ENCODE measurements at regions not wholly inside any gene's neighbourhood (a gene's known extent, or its start where the extent isn't known, plus 50 kb on each side); places are given as distances from the start of the nearest gene placed in this dataset.
"Not testable (repeated sequence)": the region's sequence is repeated elsewhere in the genome, so short reads cannot be mapped to it uniquely, and the experiment has no call there.

DNA sequence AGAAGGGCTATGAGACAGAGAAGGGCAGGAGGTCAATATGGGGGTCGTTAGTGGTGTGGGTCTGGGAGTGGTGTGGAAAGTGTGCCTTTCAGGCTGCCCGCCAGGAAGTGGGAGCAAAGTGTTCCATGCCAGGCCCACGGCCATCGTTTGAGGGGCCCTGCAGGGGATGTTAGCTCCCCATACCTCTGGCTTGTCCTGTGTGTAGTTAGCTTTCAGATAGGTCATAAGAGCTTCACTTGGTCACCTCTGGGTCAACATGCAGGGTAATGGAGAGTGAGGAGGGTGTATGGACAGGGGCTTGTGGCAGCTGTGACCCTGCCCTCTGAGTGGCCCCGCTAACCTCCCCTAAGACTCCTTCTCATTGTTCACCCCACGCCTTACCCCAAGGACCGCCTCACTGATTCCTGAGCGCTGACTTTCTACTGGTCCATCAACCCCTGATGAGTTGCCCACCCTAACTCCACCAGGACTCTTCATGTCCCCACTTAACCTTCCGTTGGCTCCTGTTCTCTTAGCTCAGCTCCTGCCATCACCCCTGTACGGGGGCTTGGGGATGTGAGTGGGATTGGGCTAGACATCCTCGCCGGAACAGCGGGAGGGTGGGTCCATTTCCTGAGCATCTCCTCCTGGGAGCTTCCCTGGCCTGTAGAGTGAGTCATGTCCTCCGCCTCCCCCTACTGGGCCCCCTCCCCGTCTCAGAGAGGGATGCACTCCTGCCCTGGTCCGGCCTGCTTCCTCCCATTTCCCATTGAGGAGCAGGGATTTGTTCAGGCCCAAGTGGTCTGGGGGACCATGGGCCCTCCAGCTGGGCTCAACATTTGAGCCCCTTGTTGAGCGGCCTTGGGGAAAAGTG lies 125.7 kb downstream of the FGF18 start:
- H3K79me2 ChIP-seq (ENCODE audit: low read length), result no peaks in the 10 kb centered on the region
- H3K4me3 ChIP-seq (ENCODE audit: low read length), result no peak overlapping the region
- H3K27me3 ChIP-seq (ENCODE audit: low read length), result no peaks in the 10 kb centered on the region
- H3K36me3 ChIP-seq (ENCODE audit: insufficient read depth, low read length), result no peaks in the 10 kb centered on the region
- H3K9ac ChIP-seq (ENCODE audit: low read length), result no peak overlapping the region
- no peak overlapping the region for H2AFZ ChIP-seq (ENCODE audit: low read length)
- no peaks in the 10 kb centered on the region for H3K9me3 ChIP-seq (ENCODE audit: low read length)
- H3K4me2 ChIP-seq (ENCODE audit: low read depth, low read length, poor library complexity, severe bottlenecking), result no peak overlapping the region
- H3K9me2 ChIP-seq (replicated peaks; ENCODE audit: insufficient read depth, low read length), result no peaks in the 10 kb centered on the region
- no peak overlapping the region for H3K27ac ChIP-seq (ENCODE audit: low read length)
- H4K20me1 ChIP-seq (ENCODE audit: insufficient read depth, low read depth, low read length), result no peaks in the 10 kb centered on the region
- no peaks in the 10 kb centered on the region for H3K4me1 ChIP-seq (ENCODE audit: low read length)
- no peak for DNase-seq

- DNase-seq, result no peak
- Histone ChIP-seq H2AFZ (ENCODE audit: low read length) (no peak overlapping the region), H3K4me2 (ENCODE audit: low read depth, low read length, poor library complexity, severe bottlenecking) (no peak overlapping the region), H3K27ac (ENCODE audit: low read length) (no peak overlapping the region), H3K36me3 (ENCODE audit: insufficient read depth, low read length) (no peaks in the 10 kb centered on the region), H3K9me2 (replicated peaks; ENCODE audit: insufficient read depth, low read length) (no peaks in the 10 kb centered on the region), H3K4me1 (ENCODE audit: low read length) (no peaks in the 10 kb centered on the region), H3K9me3 (ENCODE audit: low read length) (no peaks in the 10 kb centered on the region), H3K4me3 (ENCODE audit: low read length) (no peak overlapping the region), H3K9ac (ENCODE audit: low read length) (no peak overlapping the region), H3K27me3 (ENCODE audit: low read length) (no peaks in the 10 kb centered on the region), H4K20me1 (ENCODE audit: insufficient read depth, low read depth, low read length) (no peaks in the 10 kb centered on the region), H3K79me2 (ENCODE audit: low read length) (no peaks in the 10 kb centered on the region)
These were observed 129.8 kb downstream of the FGF18 start for GRCh38 chr5:171549274-171549673.

GRCh38 chr5:171553817-171554216 lies 134.4 kb downstream of the FGF18 start:
- not testable (repeated sequence) for H3K9me2 ChIP-seq (replicated peaks; ENCODE audit: insufficient read depth, low read length); H3K27me3 ChIP-seq (ENCODE audit: low read length); H2AFZ ChIP-seq (ENCODE audit: low read length); H3K27ac ChIP-seq (ENCODE audit: low read length); H4K20me1 ChIP-seq (ENCODE audit: insufficient read depth, low read depth, low read length); H3K79me2 ChIP-seq (ENCODE audit: low read length); H3K36me3 ChIP-seq (ENCODE audit: insufficient read depth, low read length); H3K4me3 ChIP-seq (ENCODE audit: low read length); H3K9me3 ChIP-seq (ENCODE audit: low read length); DNase-seq; H3K4me2 ChIP-seq (ENCODE audit: low read depth, low read length, poor library complexity, severe bottlenecking); H3K4me1 ChIP-seq (ENCODE audit: low read length); H3K9ac ChIP-seq (ENCODE audit: low read length)

- no peaks in the 10 kb centered on the region for H3K4me1 ChIP-seq (ENCODE audit: low read length)
- no peaks in the 10 kb centered on the region for H3K9me2 ChIP-seq (replicated peaks; ENCODE audit: insufficient read depth, low read length)
- H3K9ac ChIP-seq (ENCODE audit: low read length), result no peak overlapping the region
- no peak overlapping the region for H3K4me3 ChIP-seq (ENCODE audit: low read length)
- no peaks in the 10 kb centered on the region for H3K36me3 ChIP-seq (ENCODE audit: insufficient read depth, low read length)
- H3K27me3 ChIP-seq (ENCODE audit: low read length), result no peaks in the 10 kb centered on the region
- no peak for DNase-seq
- no peak overlapping the region for H3K4me2 ChIP-seq (ENCODE audit: low read depth, low read length, poor library complexity, severe bottlenecking)
- H3K9me3 ChIP-seq (ENCODE audit: low read length), result no peaks in the 10 kb centered on the region
- H3K27ac ChIP-seq (ENCODE audit: low read length), result no peak overlapping the region
- H4K20me1 ChIP-seq (ENCODE audit: insufficient read depth, low read depth, low read length), result no peaks in the 10 kb centered on the region
- no peak overlapping the region for H2AFZ ChIP-seq (ENCODE audit: low read length)
- H3K79me2 ChIP-seq (ENCODE audit: low read length), result no peaks in the 10 kb centered on the region
These were observed 135.7 kb downstream of the FGF18 start for GRCh38 chr5:171555160-171555559.

GRCh38 chr5:171562822-171563221 lies 143.4 kb downstream of the FGF18 start:
- Histone ChIP-seq H3K4me1 (ENCODE audit: low read length) (no peaks in the 10 kb centered on the region), H3K27me3 (ENCODE audit: low read length) (no peaks in the 10 kb centered on the region), H3K27ac (ENCODE audit: low read length) (no peak overlapping the region), H3K9me2 (replicated peaks; ENCODE audit: insufficient read depth, low read length) (no peaks in the 10 kb centered on the region), H2AFZ (ENCODE audit: low read length) (no peak overlapping the region), H3K9me3 (ENCODE audit: low read length) (no peaks in the 10 kb centered on the region), H3K79me2 (ENCODE audit: low read length) (no peaks in the 10 kb centered on the region), H3K4me3 (ENCODE audit: low read length) (no peak overlapping the region), H3K4me2 (ENCODE audit: low read depth, low read length, poor library complexity, severe bottlenecking) (no peak overlapping the region), H4K20me1 (ENCODE audit: insufficient read depth, low read depth, low read length) (no peaks in the 10 kb centered on the region), H3K9ac (ENCODE audit: low read length) (no peak overlapping the region), H3K36me3 (ENCODE audit: insufficient read depth, low read length) (no peaks in the 10 kb centered on the region)
- no peak for DNase-seq

DNA sequence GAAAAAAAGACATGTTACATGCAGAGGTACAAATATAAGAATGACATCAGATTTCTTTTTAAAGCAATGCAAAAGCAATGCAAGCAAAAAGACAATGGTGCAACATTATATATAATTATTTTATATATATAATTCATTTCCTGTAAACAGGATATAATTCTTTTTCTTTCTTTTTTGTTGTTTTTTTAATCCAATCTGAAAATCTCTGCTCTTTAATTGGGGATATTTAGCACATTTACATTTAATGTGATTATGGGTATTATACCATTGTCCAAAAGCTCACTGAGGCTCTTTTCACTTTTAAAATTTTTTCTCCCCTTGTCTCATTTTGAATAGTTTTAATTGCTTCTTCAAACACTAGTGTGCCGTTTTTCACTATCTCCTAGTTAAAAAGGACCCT lies 148.9 kb downstream of the FGF18 start:
- no peak for DNase-seq
- no peaks in the 10 kb centered on the region for H3K27me3 ChIP-seq (ENCODE audit: low read length)
- H3K9me2 ChIP-seq (replicated peaks; ENCODE audit: insufficient read depth, low read length), result no peaks in the 10 kb centered on the region
- no peak overlapping the region for H3K4me2 ChIP-seq (ENCODE audit: low read depth, low read length, poor library complexity, severe bottlenecking)
- H3K4me3 ChIP-seq (ENCODE audit: low read length), result no peak overlapping the region
- H3K9ac ChIP-seq (ENCODE audit: low read length), result no peak overlapping the region
- no peaks in the 10 kb centered on the region for H3K4me1 ChIP-seq (ENCODE audit: low read length)
- H3K36me3 ChIP-seq (ENCODE audit: insufficient read depth, low read length), result no peaks in the 10 kb centered on the region
- H3K79me2 ChIP-seq (ENCODE audit: low read length), result no peaks in the 10 kb centered on the region
- no peaks in the 10 kb centered on the region for H3K9me3 ChIP-seq (ENCODE audit: low read length)
- no peak overlapping the region for H3K27ac ChIP-seq (ENCODE audit: low read length)
- no peaks in the 10 kb centered on the region for H4K20me1 ChIP-seq (ENCODE audit: insufficient read depth, low read depth, low read length)
- H2AFZ ChIP-seq (ENCODE audit: low read length), result no peak overlapping the region

- Histone ChIP-seq H3K4me3 (ENCODE audit: low read length) (no peak overlapping the region), H3K36me3 (ENCODE audit: insufficient read depth, low read length) (no peaks in the 10 kb centered on the region), H3K79me2 (ENCODE audit: low read length) (no peaks in the 10 kb centered on the region), H4K20me1 (ENCODE audit: insufficient read depth, low read depth, low read length) (no peaks in the 10 kb centered on the region), H3K9me3 (ENCODE audit: low read length) (no peaks in the 10 kb centered on the region), H3K27me3 (ENCODE audit: low read length) (no peaks in the 10 kb centered on the region), H3K4me2 (ENCODE audit: low read depth, low read length, poor library complexity, severe bottlenecking) (no peak overlapping the region), H2AFZ (ENCODE audit: low read length) (no peak overlapping the region), H3K27ac (ENCODE audit: low read length) (no peak overlapping the region), H3K9me2 (replicated peaks; ENCODE audit: insufficient read depth, low read length) (no peaks in the 10 kb centered on the region), H3K4me1 (ENCODE audit: low read length) (no peaks in the 10 kb centered on the region), H3K9ac (ENCODE audit: low read length) (no peak overlapping the region)
- no peak for DNase-seq
These were observed 149.7 kb downstream of the FGF18 start for GRCh38 chr5:171569065-171569712.

DNA sequence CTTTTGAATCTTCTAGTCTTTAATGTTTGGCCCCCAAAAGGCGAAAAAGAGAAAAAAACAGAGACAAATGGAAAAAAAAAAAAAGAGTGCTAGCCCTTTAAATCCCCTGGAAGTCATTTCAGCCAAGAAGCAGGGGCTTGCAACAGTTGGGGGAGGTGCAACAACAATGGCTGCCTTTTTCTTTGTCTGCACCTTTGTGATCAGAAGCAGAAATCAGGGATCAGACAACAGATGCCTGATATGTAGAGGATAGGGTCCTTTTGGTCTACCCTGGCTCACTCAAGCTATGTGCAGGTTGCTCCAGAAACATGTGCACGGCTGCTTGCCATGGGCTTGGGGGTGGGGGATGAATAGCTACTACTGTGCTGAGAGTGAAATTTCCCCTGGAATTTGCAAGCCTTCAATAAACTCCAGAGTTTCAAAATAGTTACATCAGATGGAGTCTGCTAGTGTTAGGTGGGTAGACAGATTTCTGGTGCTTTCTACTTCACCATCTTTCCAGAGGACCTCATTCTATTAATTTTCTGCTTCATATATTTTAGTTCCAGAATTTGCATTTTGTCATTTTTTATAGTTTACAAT lies 150.9 kb downstream of the FGF18 start:
- Histone ChIP-seq H3K4me2 (ENCODE audit: low read depth, low read length, poor library complexity, severe bottlenecking) (no peak overlapping the region), H3K27me3 (ENCODE audit: low read length) (no peaks in the 10 kb centered on the region), H3K9me2 (replicated peaks; ENCODE audit: insufficient read depth, low read length) (no peaks in the 10 kb centered on the region), H3K4me1 (ENCODE audit: low read length) (no peaks in the 10 kb centered on the region), H3K36me3 (ENCODE audit: insufficient read depth, low read length) (no peaks in the 10 kb centered on the region), H4K20me1 (ENCODE audit: insufficient read depth, low read depth, low read length) (no peaks in the 10 kb centered on the region), H2AFZ (ENCODE audit: low read length) (no peak overlapping the region), H3K27ac (ENCODE audit: low read length) (no peak overlapping the region), H3K9me3 (ENCODE audit: low read length) (no peaks in the 10 kb centered on the region), H3K4me3 (ENCODE audit: low read length) (no peak overlapping the region), H3K9ac (ENCODE audit: low read length) (no peak overlapping the region), H3K79me2 (ENCODE audit: low read length) (no peaks in the 10 kb centered on the region)
- DNase-seq, result no peak
